OCI-LY1 (cell line): ENCODE measurements at regions not wholly inside any gene's neighbourhood (a gene's known extent, or its start where the extent isn't known, plus 50 kb on each side); places are given as distances from the start of the nearest gene placed in this dataset.

Experiments used
- CTCF ChIP-seq: fragments of 200-600 bp; sonication (generic), shearing (Covaris generic); IDR thresholded peaks from 2 replicates; pipeline ENCODE4 v1.5.1; 2017; ENCODE audit warnings: mild to moderate bottlenecking, antibody characterized with exemption, low read length, moderate library complexity, mixed read lengths
- EZH2 ChIP-seq: fragments of 200-600 bp; sonication (generic), shearing (Covaris generic); IDR thresholded peaks from 2 replicates; pipeline ENCODE4 v1.8.0; 2017; ENCODE audit warnings: borderline replicate concordance, mixed run types, mild to moderate bottlenecking, antibody characterized with exemption, low read length, moderate library complexity, mixed read lengths

- TF ChIP-seq CTCF (no peak), EZH2 (no peak)
These were observed 113.0 kb upstream of the RGS1 start for GRCh38 chr1:192462616-192463015.
